Upper lobe of left lung (tissue), 4 donors: ENCODE measurements at regions not wholly inside any gene's neighbourhood (a gene's known extent, or its start where the extent isn't known, plus 50 kb on each side); places are given as distances from the start of the nearest gene placed in this dataset.

Source experiments
- POLR2A ChIP-seq, 4 donors: fragments of 450-650 bp; IDR thresholded peaks; one replicate each; pipeline ENCODE4 v1.5.1; 2016 to 2017; ENCODE audit warnings: antibody characterized with exemption in 4 of 4, mild to moderate bottlenecking in 2 of 4
- POLR2AphosphoS5 ChIP-seq, 2 donors: sonication (generic); formaldehyde crosslinking; IDR thresholded peaks; one replicate each; pipeline ENCODE4 v1.5.1; 2017; ENCODE audit warnings: antibody characterized with exemption in 2 of 2
- TF ChIP-seq, protein P1 (sequence below), 6 experiments: fragments of 450-650 bp in 4 of 6; fragments of 200-600 bp in 2 of 6; sonication (generic) in 2 of 6; IDR thresholded peaks; one replicate each; pipeline ENCODE4 v1.5.1; 2016 to 2019; ENCODE audit warnings: antibody characterized with exemption in 6 of 6

DNA sequence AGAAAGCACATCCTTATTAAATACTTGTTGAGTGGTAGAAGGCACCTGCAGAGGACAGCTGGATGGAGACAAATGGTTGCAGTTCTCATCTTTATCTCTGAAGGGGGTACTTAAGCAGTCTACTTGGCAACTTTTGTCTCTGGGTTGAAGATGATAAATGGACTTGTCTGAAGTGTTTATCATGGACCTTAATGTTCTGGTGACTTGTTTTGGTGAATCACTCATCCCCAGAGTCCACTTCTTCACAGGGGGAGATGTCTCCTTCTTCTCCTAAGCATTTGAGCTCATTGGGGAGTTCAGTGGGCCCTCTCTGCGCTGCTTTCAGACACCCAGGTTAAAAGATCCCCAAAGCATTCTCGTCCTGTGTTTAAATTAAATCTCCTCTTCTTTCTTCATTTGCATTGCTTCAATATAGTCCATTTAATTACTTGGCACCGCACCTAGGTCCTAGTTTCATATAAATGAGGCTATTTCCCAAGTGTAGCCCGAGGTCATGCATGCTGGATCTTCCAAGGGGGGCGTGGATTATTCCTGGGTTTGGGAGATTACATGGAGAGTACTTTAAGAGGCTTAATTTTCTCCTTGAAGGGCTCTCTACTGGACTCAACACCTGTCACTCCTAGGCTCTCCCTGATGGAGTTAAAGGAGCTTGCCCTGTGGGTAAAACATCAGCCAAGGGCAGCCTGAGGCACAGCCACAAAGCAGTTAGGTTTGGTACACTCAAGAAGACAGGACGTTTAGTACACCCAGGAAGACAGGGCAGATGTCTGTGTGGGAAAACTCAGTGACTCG lies 239.3 kb upstream of the C2CD4B start:
- TF ChIP-seq, protein P1, sequence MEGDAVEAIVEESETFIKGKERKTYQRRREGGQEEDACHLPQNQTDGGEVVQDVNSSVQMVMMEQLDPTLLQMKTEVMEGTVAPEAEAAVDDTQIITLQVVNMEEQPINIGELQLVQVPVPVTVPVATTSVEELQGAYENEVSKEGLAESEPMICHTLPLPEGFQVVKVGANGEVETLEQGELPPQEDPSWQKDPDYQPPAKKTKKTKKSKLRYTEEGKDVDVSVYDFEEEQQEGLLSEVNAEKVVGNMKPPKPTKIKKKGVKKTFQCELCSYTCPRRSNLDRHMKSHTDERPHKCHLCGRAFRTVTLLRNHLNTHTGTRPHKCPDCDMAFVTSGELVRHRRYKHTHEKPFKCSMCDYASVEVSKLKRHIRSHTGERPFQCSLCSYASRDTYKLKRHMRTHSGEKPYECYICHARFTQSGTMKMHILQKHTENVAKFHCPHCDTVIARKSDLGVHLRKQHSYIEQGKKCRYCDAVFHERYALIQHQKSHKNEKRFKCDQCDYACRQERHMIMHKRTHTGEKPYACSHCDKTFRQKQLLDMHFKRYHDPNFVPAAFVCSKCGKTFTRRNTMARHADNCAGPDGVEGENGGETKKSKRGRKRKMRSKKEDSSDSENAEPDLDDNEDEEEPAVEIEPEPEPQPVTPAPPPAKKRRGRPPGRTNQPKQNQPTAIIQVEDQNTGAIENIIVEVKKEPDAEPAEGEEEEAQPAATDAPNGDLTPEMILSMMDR (IDR thresholded peaks at IDR 0.05) = no peak
- TF ChIP-seq POLR2AphosphoS5 (IDR thresholded peaks at IDR 0.05) = no peak
- no peak for TF ChIP-seq POLR2A (IDR thresholded peaks at IDR 0.05)
